Caki2 (cell line): ENCODE measurements at regions not wholly inside any gene's neighbourhood (a gene's known extent, or its start where the extent isn't known, plus 50 kb on each side); places are given as distances from the start of the nearest gene placed in this dataset.

Source experiments
- DNase-seq: peaks from one replicate; pipeline ENCODE4 v3.0.0-alpha.2; 2015; ENCODE audit warnings: low read depth
- in situ Hi-C: cut with HindIII; loops from 2 replicates; pipeline ENCODE4 v1.10.0; 2016; ENCODE audit warnings: low sequenced_read_pairs, low pct_unique_long_range_greater_than_20kb, mixed read lengths

GRCh38 chr2:8545695-8546611 is 135.9 kb upstream of the ID2 start:
- in situ Hi-C loops: no loop called here
- no peak for DNase-seq

GRCh38 chr2:8546612-8547283 is 135.1 kb upstream of the ID2 start:
- in situ Hi-C loops: no loop called here
- no peak for DNase-seq

GRCh38 chr2:8547284-8548064 is 134.4 kb upstream of the ID2 start:
- no peak for DNase-seq

GRCh38 chr2:8548065-8548618 is 133.7 kb upstream of the ID2 start:
- no peak for DNase-seq
- in situ Hi-C loops: no loop called here

More at GRCh38 chr2:8547284-8548064, 134.4 kb upstream of the ID2 start:
- in situ Hi-C loops: no loop called here

GRCh38 chr2:8548619-8549150 is 133.2 kb upstream of the ID2 start:
- no peak for DNase-seq
- in situ Hi-C loops: no loop called here

- in situ Hi-C loops: no loop called here
Measured at GRCh38 chr2:8549273-8549922, 132.5 kb upstream of the ID2 start.

GRCh38 chr2:8549942-8550341 is 131.9 kb upstream of the ID2 start:
- no peak for DNase-seq
- in situ Hi-C loops: no loop called here

More at GRCh38 chr2:8549273-8549922, 132.5 kb upstream of the ID2 start:
- DNase-seq: no peak

GRCh38 chr2:8550481-8550880 is 131.4 kb upstream of the ID2 start:
- in situ Hi-C loops: no loop called here
- no peak for DNase-seq

GRCh38 chr2:8550937-8551621 is 130.8 kb upstream of the ID2 start:
- in situ Hi-C loops: no loop called here
- no peak for DNase-seq

GRCh38 chr2:8551622-8552074 is 130.2 kb upstream of the ID2 start:
- DNase-seq: no peak
- in situ Hi-C loops: no loop called here

GRCh38 chr2:8552293-8552801 is 129.5 kb upstream of the ID2 start:
- in situ Hi-C loops: no loop called here
- DNase-seq: no peak

- in situ Hi-C loops: no loop called here
- DNase-seq: no peak
Measured at GRCh38 chr2:8553643-8554042, 128.2 kb upstream of the ID2 start.

GRCh38 chr2:8554296-8554806 is 127.5 kb upstream of the ID2 start:
- in situ Hi-C loops: no loop called here

GRCh38 chr2:8555543-8555942 is 126.3 kb upstream of the ID2 start:
- DNase-seq: no peak

More at GRCh38 chr2:8554296-8554806, 127.5 kb upstream of the ID2 start:
- no peak for DNase-seq

GRCh38 chr2:8558096-8558495 is 123.8 kb upstream of the ID2 start:
- in situ Hi-C loops: no loop called here
- no peak for DNase-seq

More at GRCh38 chr2:8555543-8555942, 126.3 kb upstream of the ID2 start:
- in situ Hi-C loops: no loop called here

GRCh38 chr2:8558956-8559355 is 122.9 kb upstream of the ID2 start:
- no peak for DNase-seq
- in situ Hi-C loops: no loop called here

GRCh38 chr2:8559805-8560204 is 122.1 kb upstream of the ID2 start:
- DNase-seq: no peak
- in situ Hi-C loops: no loop called here
